WI38 (cell line): ENCODE measurements at regions not wholly inside any gene's neighbourhood (a gene's known extent, or its start where the extent isn't known, plus 50 kb on each side); places are given as distances from the start of the nearest gene placed in this dataset.

ENCODE experiments used
- H3K4me3 ChIP-seq: 2 replicates; pipeline ENCODE4 v1.5.1; 2011; ENCODE audit warnings: low read depth, mild to moderate bottlenecking, control low read depth, low read length
- CTCF ChIP-seq: IDR thresholded peaks from 2 replicates; pipeline ENCODE4 v1.5.1; 2012; ENCODE audit warnings: low read depth, mild to moderate bottlenecking, control low read depth, low read length

- no peak overlapping the region for H3K4me3 ChIP-seq
- TF ChIP-seq CTCF: no peak
Observed at GRCh38 chr13:109569958-109570711, 216.2 kb downstream of the IRS2 start.

GRCh38 chr13:109568339-109568818 lies 218.0 kb downstream of the IRS2 start:
- no peak for TF ChIP-seq CTCF

GRCh38 chr13:109567315-109567714 lies 219.1 kb downstream of the IRS2 start:
- TF ChIP-seq CTCF: peak; percentile 41; the same call in 1 of the 2 replicates
- H3K4me3 ChIP-seq: no peak overlapping the region

More at GRCh38 chr13:109568339-109568818, 218.0 kb downstream of the IRS2 start:
- H3K4me3 ChIP-seq: no peak overlapping the region

GRCh38 chr13:109565877-109566276 lies 220.5 kb downstream of the IRS2 start:
- no peak overlapping the region for H3K4me3 ChIP-seq
- no peak for TF ChIP-seq CTCF

GRCh38 chr13:109548374-109548773 lies 238.0 kb downstream of the IRS2 start:
- no peak overlapping the region for H3K4me3 ChIP-seq
- no peak for TF ChIP-seq CTCF

GRCh38 chr13:109547942-109548341 lies 238.4 kb downstream of the IRS2 start:
- TF ChIP-seq CTCF: no peak

GRCh38 chr13:109545931-109546330 lies 240.5 kb downstream of the IRS2 start:
- H3K4me3 ChIP-seq: no peak overlapping the region
- TF ChIP-seq CTCF: no peak

More at GRCh38 chr13:109547942-109548341, 238.4 kb downstream of the IRS2 start:
- H3K4me3 ChIP-seq: no peak overlapping the region
